Activated CD8-positive, alpha-beta T cell treated with anti-CD3 and anti-CD28 coated beads for 36 hours (primary cell): ENCODE measurements at regions not wholly inside any gene's neighbourhood (a gene's known extent, or its start where the extent isn't known, plus 50 kb on each side); places are given as distances from the start of the nearest gene placed in this dataset.

Experiments used
- ATAC-seq: fragments of 200-7000 bp; cut with Tn5 transposase; one replicate; pipeline ENCODE4 v1.10.0; 2021; ENCODE audit warnings: mild to moderate bottlenecking, moderate library complexity
- CTCF ChIA-PET: fragments of 350-600 bp; sonication (Branson Sonifier 250); formaldehyde crosslinking; loops from one replicate; lab custom pipeline; 2021; ENCODE audit warnings: antibody characterized with exemption; lab: Charles Lee
- POLR2A ChIA-PET: fragments of 350-600 bp; sonication (Branson Sonifier 250); formaldehyde crosslinking; loops from one replicate; lab custom pipeline; 2021; ENCODE audit warnings: antibody characterized with exemption; lab: Charles Lee
- DNase-seq: peaks from one replicate; pipeline ENCODE4 v3.0.0-alpha.2; 2020
- H3K27ac Mint-ChIP-seq: one replicate; pipeline ENCODE4 v1.8.0; 2021; ENCODE audit warnings: mild to moderate bottlenecking, mixed read lengths
- H3K27me3 Mint-ChIP-seq: one replicate; pipeline ENCODE4 v1.8.0; 2021; ENCODE audit warnings: mixed read lengths
- H3K36me3 Mint-ChIP-seq: one replicate; pipeline ENCODE4 v1.8.0; 2021; ENCODE audit warnings: low read depth, mixed read lengths
- H3K4me1 Mint-ChIP-seq: one replicate; pipeline ENCODE4 v1.8.0; 2021; ENCODE audit warnings: low read depth, mixed read lengths
- H3K4me3 Mint-ChIP-seq: one replicate; pipeline ENCODE4 v1.8.0; 2021; ENCODE audit warnings: mild to moderate bottlenecking, moderate library complexity, mixed read lengths
- H3K9me3 Mint-ChIP-seq: one replicate; pipeline ENCODE4 v1.8.0; 2021; ENCODE audit warnings: mixed read lengths
- intact Hi-C: fragments of 100-400 bp; cut with micrococcal nuclease; formaldehyde crosslinking; loops from one replicate; pipeline ENCODE4 v1.10.0; 2022
- TF ChIP-seq, protein P1 (sequence below): fragments of 200-600 bp; IDR thresholded peaks from one replicate; pipeline ENCODE4 v1.8.0; 2022; ENCODE audit warnings: antibody characterized with exemption, mild to moderate bottlenecking

DNA sequence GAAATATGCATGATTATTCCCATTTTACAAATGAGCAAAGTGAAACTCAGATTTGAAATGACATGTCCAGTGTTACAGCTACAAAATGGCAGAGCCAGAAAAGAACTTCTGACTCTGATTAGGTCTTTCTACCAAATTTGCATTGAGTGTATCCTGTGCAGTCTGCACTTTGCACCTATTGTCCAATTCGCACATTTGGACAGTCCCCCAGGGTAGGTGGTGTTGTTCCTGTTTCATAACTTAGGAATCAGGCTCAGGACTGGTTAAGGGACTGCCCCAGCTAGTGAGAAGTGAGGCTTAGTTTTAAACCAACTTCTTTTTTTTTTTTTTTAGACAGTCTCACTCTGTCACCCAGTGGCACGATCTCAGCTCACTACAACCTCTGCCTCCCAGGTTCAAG, 137.9 kb upstream of the NALF2 start:
- H3K9me3 Mint-ChIP-seq = no peaks in the 10 kb centered on the region
- no peaks in the 10 kb centered on the region for H3K27me3 Mint-ChIP-seq
- ChIA-PET POLR2A (no interaction called here), CTCF (no interaction called here)
- H3K4me1 Mint-ChIP-seq = no peaks in the 10 kb centered on the region
- TF ChIP-seq, protein P1, sequence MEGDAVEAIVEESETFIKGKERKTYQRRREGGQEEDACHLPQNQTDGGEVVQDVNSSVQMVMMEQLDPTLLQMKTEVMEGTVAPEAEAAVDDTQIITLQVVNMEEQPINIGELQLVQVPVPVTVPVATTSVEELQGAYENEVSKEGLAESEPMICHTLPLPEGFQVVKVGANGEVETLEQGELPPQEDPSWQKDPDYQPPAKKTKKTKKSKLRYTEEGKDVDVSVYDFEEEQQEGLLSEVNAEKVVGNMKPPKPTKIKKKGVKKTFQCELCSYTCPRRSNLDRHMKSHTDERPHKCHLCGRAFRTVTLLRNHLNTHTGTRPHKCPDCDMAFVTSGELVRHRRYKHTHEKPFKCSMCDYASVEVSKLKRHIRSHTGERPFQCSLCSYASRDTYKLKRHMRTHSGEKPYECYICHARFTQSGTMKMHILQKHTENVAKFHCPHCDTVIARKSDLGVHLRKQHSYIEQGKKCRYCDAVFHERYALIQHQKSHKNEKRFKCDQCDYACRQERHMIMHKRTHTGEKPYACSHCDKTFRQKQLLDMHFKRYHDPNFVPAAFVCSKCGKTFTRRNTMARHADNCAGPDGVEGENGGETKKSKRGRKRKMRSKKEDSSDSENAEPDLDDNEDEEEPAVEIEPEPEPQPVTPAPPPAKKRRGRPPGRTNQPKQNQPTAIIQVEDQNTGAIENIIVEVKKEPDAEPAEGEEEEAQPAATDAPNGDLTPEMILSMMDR = no peak
- no peaks in the 10 kb centered on the region for H3K36me3 Mint-ChIP-seq
- ATAC-seq (no peak), DNase-seq (no peak)
- intact Hi-C loops = no loop called here
- H3K4me3 Mint-ChIP-seq = no peak overlapping the region
- H3K27ac Mint-ChIP-seq = no peak overlapping the region

DNA sequence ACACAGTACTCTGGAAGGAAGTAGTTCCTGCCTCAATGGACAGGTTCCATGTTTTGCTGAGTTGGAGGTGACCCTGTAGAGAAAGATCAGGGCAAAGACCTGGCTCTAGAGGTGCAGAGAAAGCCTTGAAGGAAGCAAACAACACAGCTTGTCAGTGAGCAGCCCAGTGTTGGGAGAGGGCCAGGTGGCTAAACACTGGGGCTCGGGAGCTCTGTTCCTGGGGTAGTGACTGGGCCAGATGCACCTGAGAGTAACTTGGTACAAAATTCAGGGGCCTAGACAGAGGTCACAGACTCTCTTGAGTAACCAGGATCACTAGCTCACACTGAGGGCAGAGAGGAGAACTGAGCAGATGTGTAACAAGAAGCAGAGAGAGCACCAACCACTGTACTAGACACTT, 138.4 kb upstream of the NALF2 start:
- Mint-ChIP-seq H3K9me3 (no peaks in the 10 kb centered on the region), H3K36me3 (no peaks in the 10 kb centered on the region), H3K27me3 (no peaks in the 10 kb centered on the region), H3K4me3 (no peak overlapping the region), H3K27ac (no peak overlapping the region), H3K4me1 (no peaks in the 10 kb centered on the region)
- ChIA-PET POLR2A (no interaction called here), CTCF (no interaction called here)
- ATAC-seq = no peak
- DNase-seq = no peak
- TF ChIP-seq, protein P1 = no peak
- intact Hi-C loops = no loop called here

DNA sequence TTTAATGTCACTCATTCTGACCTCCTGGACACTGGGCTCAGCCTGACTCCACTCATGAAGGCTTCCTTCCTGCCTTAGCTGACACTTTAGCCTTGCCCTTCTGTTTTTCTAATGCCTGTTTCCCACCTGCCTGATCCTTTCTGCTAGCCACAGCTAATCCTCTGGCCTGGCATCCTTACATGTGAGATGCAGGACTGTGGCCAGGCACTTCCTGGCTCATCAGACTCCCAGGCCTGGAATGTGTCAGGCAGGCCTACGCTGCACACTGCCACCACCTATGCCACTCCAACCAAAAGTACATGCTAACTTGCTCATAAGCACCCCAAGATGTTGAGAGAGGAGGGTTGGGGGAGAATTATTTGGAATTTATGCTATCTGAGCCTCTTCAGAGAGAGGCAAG, 138.8 kb upstream of the NALF2 start:
- ChIA-PET CTCF (no interaction called here), POLR2A (no interaction called here)
- H3K9me3 Mint-ChIP-seq = no peaks in the 10 kb centered on the region
- no peak overlapping the region for H3K27ac Mint-ChIP-seq
- TF ChIP-seq, protein P1 = no peak
- intact Hi-C loops = no loop called here
- H3K4me3 Mint-ChIP-seq = no peak overlapping the region
- no peaks in the 10 kb centered on the region for H3K4me1 Mint-ChIP-seq
- H3K36me3 Mint-ChIP-seq = no peaks in the 10 kb centered on the region
- no peak for DNase-seq
- no peak for ATAC-seq
- no peaks in the 10 kb centered on the region for H3K27me3 Mint-ChIP-seq

DNA sequence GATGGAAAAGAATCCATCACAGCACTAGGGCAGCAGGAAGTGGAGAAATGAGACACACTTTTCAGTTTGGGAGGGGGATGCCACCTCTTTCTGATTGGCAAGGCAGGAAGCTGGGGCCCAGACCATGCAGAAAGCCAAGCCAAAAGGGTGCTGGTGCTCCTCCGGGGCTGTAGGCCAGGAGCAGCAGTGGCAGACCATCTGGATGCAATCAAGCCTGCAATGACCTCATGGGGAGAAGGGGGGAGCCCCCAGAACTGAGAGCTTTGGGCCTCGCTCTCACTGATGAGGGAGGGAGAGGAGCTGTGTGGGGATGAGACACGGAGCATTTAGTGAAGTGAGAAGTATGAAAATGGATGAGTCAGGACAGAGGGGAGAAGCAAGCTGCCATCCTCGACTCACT, 141.3 kb upstream of the NALF2 start:
- no peak overlapping the region for H3K27ac Mint-ChIP-seq
- CTCF ChIA-PET = no interaction called here
- no peak for ATAC-seq
- POLR2A ChIA-PET = no interaction called here
- intact Hi-C loops = no loop called here
- no peak for DNase-seq
- H3K36me3 Mint-ChIP-seq = no peaks in the 10 kb centered on the region
- H3K4me1 Mint-ChIP-seq = no peaks in the 10 kb centered on the region
- TF ChIP-seq, protein P1 = no peak
- no peaks in the 10 kb centered on the region for H3K9me3 Mint-ChIP-seq
- no peaks in the 10 kb centered on the region for H3K27me3 Mint-ChIP-seq
- no peak overlapping the region for H3K4me3 Mint-ChIP-seq

DNA sequence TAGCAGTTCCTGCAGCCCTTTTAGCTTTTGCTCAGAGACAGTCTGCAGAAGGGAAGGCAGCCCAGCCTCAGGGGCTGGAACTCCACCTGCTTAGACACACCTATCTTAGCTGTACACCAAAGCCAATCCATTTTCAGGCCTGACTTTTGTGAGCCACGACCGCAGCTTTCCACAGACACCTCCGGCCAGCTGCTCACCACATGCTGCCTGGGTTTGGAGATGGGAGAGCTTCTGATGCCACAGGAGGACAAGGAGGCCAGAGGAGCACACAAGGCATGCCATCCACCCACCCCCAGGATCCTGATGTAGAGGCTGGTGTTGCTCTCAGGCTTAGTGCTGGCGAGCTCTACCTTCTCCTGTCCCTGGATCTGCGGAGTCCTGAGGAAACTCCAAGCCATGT, 141.8 kb upstream of the NALF2 start:
- ChIA-PET POLR2A (no interaction called here), CTCF (no interaction called here)
- no peaks in the 10 kb centered on the region for H3K27me3 Mint-ChIP-seq
- no peaks in the 10 kb centered on the region for H3K9me3 Mint-ChIP-seq
- DNase-seq (no peak), ATAC-seq (no peak)
- no peak overlapping the region for H3K4me3 Mint-ChIP-seq
- H3K4me1 Mint-ChIP-seq = no peaks in the 10 kb centered on the region
- TF ChIP-seq, protein P1 = no peak
- no peak overlapping the region for H3K27ac Mint-ChIP-seq
- H3K36me3 Mint-ChIP-seq = no peaks in the 10 kb centered on the region
- intact Hi-C loops = no loop called here
